ENCODE measurements at regions not wholly inside any gene's neighbourhood (a gene's known extent, or its start where the extent isn't known, plus 50 kb on each side); places are given as distances from the start of the nearest gene placed in this dataset.
A peak's percentile ranks its signal among the peaks of the same experiment; 100 is the strongest.

DNA sequence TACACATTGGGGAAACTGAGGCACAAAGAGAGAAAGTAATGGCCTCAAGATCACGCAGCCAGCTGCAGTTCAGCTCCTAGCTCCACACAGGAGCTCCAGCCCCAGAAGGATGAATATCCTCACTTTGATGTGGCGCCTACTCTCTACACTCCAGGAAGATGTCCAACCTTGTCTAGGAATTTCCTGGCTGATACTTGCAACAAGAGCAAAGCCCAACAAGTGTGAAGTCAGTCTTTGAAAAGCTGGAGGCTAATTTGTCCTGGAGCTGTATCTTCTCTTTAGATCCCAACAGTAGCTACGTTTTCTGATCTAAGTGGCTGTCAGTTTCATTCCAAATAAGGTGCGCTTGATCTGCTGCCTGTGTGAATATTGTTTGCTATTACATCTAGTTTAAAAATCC is 344.9 kb downstream of the PTPRU start:
- TF ChIP-seq, protein P1, sequence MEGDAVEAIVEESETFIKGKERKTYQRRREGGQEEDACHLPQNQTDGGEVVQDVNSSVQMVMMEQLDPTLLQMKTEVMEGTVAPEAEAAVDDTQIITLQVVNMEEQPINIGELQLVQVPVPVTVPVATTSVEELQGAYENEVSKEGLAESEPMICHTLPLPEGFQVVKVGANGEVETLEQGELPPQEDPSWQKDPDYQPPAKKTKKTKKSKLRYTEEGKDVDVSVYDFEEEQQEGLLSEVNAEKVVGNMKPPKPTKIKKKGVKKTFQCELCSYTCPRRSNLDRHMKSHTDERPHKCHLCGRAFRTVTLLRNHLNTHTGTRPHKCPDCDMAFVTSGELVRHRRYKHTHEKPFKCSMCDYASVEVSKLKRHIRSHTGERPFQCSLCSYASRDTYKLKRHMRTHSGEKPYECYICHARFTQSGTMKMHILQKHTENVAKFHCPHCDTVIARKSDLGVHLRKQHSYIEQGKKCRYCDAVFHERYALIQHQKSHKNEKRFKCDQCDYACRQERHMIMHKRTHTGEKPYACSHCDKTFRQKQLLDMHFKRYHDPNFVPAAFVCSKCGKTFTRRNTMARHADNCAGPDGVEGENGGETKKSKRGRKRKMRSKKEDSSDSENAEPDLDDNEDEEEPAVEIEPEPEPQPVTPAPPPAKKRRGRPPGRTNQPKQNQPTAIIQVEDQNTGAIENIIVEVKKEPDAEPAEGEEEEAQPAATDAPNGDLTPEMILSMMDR (IDR thresholded peaks at IDR 0.05; ENCODE audit: low read length, missing control alignments), result no peak
- H3K4me3 ChIP-seq (replicated peaks; ENCODE audit: low read depth, low read length), result no peak overlapping the region
- DNase-seq (ENCODE audit: low read depth), result no peak

DNA sequence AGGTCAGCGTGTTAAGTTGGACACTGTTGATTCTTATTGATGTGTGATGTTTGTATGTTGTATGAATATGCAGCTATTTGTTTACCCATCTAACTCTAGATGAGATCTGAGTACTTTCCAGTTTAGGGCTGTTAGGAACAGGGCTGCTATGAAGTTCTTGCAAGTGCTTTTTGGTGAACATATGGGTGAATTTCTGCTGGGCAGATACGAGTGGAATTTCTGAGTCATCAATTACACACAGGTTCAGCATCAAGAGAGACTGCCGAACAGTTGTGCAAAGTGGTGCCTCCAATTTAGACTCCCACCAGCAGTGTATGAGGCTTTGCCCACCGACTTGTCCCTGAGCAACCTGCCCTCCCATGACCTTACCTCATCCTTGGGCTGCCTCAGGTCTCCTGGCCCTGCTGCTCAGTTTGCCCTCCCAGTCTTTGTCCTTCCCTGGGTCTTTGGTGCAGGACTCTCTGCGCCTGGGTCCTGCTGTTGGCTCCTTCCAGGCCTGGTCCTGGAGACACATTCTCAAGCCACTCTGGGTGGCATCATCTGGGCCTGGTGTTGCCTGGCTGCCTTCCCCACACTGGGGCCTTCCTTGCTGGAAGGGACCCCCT is 343.6 kb downstream of the PTPRU start:
- peak; percentile 50 for DNase-seq (ENCODE audit: low read depth)
- TF ChIP-seq, protein P1 (IDR thresholded peaks at IDR 0.05; ENCODE audit: low read length, missing control alignments), result no peak
- H3K4me3 ChIP-seq (replicated peaks; ENCODE audit: low read depth, low read length), result no peak overlapping the region

- DNase-seq (ENCODE audit: low read depth), result no peak
- H3K4me3 ChIP-seq (replicated peaks; ENCODE audit: low read depth, low read length), result no peak overlapping the region
- TF ChIP-seq, protein P1 (IDR thresholded peaks at IDR 0.05; ENCODE audit: low read length, missing control alignments), result no peak
Measured at GRCh38 chr1:29577512-29577911, 341.2 kb downstream of the PTPRU start.

DNA sequence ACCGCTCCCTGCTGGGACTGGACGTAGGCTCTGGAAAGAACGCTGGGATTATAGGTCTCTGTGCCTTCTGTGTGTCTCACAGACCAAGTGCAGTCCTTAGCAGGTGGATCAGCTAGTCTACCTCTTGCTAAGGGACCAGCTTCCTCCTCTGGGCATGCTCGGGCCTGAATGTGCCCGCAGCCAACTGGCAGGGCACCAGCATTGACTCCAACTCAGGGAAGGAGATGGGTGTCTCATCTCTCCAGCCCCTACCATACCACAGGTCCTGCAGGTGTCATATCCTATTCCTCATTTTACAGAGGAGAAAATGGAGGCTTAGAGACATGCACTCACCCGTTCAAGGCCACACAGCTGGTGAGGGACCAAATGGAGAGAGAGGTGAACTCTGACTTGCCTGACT is 340.2 kb downstream of the PTPRU start:
- no peak for DNase-seq (ENCODE audit: low read depth)
- TF ChIP-seq, protein P1 (IDR thresholded peaks at IDR 0.05; ENCODE audit: low read length, missing control alignments), result no peak
- no peak overlapping the region for H3K4me3 ChIP-seq (replicated peaks; ENCODE audit: low read depth, low read length)

DNA sequence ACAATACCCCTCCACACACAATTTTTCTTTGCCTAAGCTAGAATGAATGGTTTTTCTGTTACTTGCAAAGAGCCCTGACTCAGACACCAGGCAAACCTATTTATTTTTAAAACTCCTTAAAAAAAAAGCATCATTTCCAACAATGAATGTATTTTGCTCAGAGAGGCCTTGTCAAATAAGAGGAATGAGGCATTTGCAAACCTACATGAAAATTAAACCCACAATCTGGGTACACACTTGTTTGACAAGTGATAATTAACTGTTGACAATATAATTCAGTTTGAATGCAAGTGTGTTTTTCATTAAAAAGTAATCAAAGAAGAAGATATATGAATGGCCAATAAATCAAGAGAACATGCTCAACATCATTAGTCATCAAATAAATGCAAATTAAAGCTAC is 339.5 kb downstream of the PTPRU start:
- TF ChIP-seq, protein P1 (IDR thresholded peaks at IDR 0.05; ENCODE audit: low read length, missing control alignments), result no peak
- DNase-seq (ENCODE audit: low read depth), result no peak
- no peak overlapping the region for H3K4me3 ChIP-seq (replicated peaks; ENCODE audit: low read depth, low read length)

GRCh38 chr1:29575277-29575676 is 339.0 kb downstream of the PTPRU start:
- no peak overlapping the region for H3K4me3 ChIP-seq (replicated peaks; ENCODE audit: low read depth, low read length)
- no peak for DNase-seq (ENCODE audit: low read depth)
- TF ChIP-seq, protein P1 (IDR thresholded peaks at IDR 0.05; ENCODE audit: low read length, missing control alignments), result no peak

DNA sequence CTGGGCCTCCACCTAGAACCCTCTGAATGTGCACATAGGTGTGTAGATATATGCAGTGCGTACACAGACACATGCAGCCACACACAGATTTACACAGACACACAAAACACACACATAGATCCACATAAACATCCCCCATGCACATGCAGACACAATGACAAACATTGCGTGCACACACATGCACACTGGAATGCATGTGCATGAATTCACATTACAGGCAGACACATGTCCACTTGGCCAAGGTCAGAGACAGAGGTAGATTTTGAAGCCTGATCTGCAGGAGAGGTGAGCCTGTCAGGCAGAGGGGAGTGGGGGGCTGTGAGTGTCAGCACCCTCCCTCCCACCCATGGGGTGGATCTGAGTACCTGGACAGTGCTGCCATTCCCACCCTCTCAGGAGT is 338.5 kb downstream of the PTPRU start:
- no peak overlapping the region for H3K4me3 ChIP-seq (replicated peaks; ENCODE audit: low read depth, low read length)
- TF ChIP-seq, protein P1 (IDR thresholded peaks at IDR 0.05; ENCODE audit: low read length, missing control alignments), result no peak
- no peak for DNase-seq (ENCODE audit: low read depth)

Data from fibroblast of pulmonary artery (primary cell).